ENCODE measurements at regions not wholly inside any gene's neighbourhood (a gene's known extent, or its start where the extent isn't known, plus 50 kb on each side); places are given as distances from the start of the nearest gene placed in this dataset.

DNA sequence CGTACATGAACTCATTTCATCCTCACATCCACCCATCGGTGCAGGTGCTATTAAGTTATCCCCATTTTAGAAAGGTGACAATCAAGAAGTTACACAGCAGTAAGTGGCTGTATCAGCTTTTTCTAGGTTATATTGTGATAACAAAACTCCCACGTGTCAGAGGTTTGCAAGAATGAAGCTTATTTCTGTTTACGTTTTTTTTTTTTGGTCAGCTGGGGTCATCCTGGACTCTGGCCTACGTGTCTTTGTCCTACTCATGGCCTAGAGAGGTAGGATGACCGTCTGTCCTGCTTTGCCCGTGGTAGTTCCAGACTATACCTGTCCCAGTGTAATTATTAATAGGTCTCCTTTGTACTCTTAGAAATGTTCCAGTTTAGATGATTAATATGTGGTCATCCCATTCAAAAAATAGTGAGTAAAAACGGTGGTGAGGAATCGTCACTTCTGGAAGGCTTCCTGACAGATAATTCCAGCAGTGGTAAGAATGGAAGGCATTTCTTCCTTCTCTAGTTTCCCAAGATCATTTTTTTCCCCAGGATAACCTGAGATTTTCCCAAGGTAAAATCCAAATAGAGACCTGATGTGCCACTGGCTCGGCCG, 64.2 kb upstream of the KIF26B start:
- Histone ChIP-seq H3K36me3 (ENCODE audit: control insufficient read depth, insufficient read depth, low read length) (peaks cover 3% of the 10 kb centered on the region), H3K9me3 (ENCODE audit: control insufficient read depth, low read length) (no peaks in the 10 kb centered on the region), H3K4me3 (ENCODE audit: extremely low read depth, insufficient read depth, low read length, poor library complexity, severe bottlenecking) (no peak overlapping the region), H3K27ac (ENCODE audit: low read depth, low read length, severe bottlenecking) (peak overlapping the region; percentile 83), H3K4me1 (ENCODE audit: control insufficient read depth, insufficient read depth, low read length, poor library complexity, severe bottlenecking) (peaks cover 26% of the 10 kb centered on the region)
- 99 to 100% methylated on average over 3 to 7 of the region's 11 CpGs for WGBS, 2 experiments (ENCODE audit: insufficient coverage in 2 of 2)

DNA sequence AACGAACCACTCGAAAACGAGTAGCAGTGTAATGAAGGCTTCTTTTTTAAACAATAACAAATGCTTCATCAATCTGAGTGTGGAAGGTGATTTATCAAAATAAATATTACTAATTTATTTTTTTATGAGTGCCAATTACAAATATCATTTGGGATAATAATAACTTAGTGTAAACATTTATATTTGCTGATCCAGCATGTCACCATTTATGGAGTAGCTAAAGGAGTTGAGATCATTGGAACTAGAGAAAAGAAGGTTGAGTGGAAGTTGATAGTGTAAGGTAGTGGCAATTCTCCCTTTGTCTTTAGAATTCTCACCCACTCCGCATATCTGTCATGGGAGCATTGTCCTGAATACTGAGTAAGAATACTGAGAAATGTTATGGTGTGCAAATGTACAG, 67.1 kb upstream of the KIF26B start:
- Histone ChIP-seq H3K9me3 (ENCODE audit: control insufficient read depth, low read length) (no peaks in the 10 kb centered on the region), H3K4me1 (ENCODE audit: control insufficient read depth, insufficient read depth, low read length, poor library complexity, severe bottlenecking) (peaks cover 30% of the 10 kb centered on the region), H3K36me3 (ENCODE audit: control insufficient read depth, insufficient read depth, low read length) (peaks cover 3% of the 10 kb centered on the region), H3K27ac (ENCODE audit: low read depth, low read length, severe bottlenecking) (no peak overlapping the region), H3K4me3 (ENCODE audit: extremely low read depth, insufficient read depth, low read length, poor library complexity, severe bottlenecking) (no peak overlapping the region)
- 100% methylated on average over 1 of the region's 4 CpGs for WGBS, 2 experiments (ENCODE audit: insufficient coverage in 2 of 2)

DNA sequence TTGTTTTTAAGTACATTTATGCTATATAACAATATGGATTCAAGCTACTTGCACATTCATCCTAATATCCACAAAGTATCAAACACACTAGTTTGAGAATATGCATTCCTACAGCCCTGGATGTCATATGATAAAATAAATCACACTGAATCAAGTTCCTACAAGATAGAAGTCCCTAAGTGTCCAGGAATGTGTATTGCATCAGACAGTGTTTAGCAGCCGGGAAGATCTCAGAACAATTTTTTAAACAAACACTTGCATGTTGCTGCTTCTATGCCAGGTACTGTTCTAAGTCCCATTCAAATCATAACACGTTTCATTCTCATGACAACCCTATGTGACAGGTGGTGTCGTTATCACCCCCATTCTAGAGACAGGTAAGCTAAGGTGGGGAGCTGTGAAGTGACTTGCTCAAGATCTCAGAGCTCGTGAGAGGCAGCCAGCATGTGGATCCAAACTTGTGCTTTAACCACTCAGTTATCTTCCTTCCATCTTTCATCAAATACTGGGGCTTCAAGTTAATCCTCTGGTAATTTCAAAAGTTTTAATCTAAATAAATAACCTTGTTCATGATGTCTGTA, 68.3 kb upstream of the KIF26B start:
- no peak overlapping the region for H3K27ac ChIP-seq (ENCODE audit: low read depth, low read length, severe bottlenecking)
- H3K9me3 ChIP-seq (ENCODE audit: control insufficient read depth, low read length) = no peaks in the 10 kb centered on the region
- H3K36me3 ChIP-seq (ENCODE audit: control insufficient read depth, insufficient read depth, low read length) = peaks cover 3% of the 10 kb centered on the region
- WGBS, 2 experiments (ENCODE audit: insufficient coverage in 2 of 2) = 95 to 100% methylated on average over 2 of the region's 4 CpGs
- H3K4me1 ChIP-seq (ENCODE audit: control insufficient read depth, insufficient read depth, low read length, poor library complexity, severe bottlenecking) = peaks cover 19% of the 10 kb centered on the region
- H3K4me3 ChIP-seq (ENCODE audit: extremely low read depth, insufficient read depth, low read length, poor library complexity, severe bottlenecking) = no peak overlapping the region

DNA sequence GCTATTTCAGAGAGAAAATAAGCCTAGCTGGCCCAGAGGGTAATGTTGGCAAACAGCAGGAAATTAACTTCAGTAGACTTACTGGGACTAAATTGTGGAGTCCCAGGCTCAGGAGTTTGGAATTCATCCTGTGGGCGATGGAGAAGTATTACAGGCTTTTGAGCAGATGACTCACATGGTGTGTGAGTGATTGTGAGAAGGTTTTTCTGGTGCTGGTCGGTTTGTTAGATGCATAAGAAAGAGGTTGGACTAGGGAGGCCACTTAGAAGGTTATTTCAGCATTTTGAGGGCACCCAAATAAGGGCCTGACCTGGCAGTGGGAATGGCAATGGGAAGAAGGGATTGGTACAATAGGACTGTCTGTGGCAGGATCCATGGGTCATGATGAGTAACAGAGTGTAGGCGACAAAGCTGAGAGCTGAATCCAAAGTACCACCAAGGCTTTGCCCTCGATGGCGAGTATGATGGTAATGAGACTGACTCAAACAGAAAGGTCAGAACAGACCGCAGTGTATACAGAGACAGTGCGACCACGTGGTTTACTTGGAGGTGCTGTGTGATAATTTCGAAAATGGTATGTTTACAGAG, 69.2 kb upstream of the KIF26B start:
- Histone ChIP-seq H3K36me3 (ENCODE audit: control insufficient read depth, insufficient read depth, low read length) (peaks cover 3% of the 10 kb centered on the region), H3K9me3 (ENCODE audit: control insufficient read depth, low read length) (no peaks in the 10 kb centered on the region), H3K4me3 (ENCODE audit: extremely low read depth, insufficient read depth, low read length, poor library complexity, severe bottlenecking) (no peak overlapping the region), H3K27ac (ENCODE audit: low read depth, low read length, severe bottlenecking) (no peak overlapping the region), H3K4me1 (ENCODE audit: control insufficient read depth, insufficient read depth, low read length, poor library complexity, severe bottlenecking) (peaks cover 11% of the 10 kb centered on the region)
- 85 to 92% methylated on average over 7 to 8 of the region's 9 CpGs for WGBS, 2 experiments (ENCODE audit: insufficient coverage in 2 of 2)

DNA sequence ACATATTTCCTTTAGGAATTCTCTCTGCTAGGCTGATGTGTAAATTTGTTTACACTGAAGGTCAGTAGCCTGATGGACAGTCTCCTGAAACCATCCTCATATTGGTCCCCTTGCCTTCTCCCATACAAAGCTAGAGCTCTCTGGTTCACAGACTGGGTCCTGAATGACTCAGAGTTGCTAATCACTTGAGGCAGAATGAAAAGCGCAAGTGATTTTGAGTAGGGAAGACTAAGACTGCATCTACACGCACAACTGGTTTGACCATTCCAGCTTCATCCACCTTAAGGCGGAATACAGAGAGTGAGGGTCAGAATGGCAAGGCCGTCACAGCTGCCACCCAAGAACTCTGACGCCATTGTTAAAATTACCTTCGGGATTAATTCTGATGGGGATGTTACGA, 70.2 kb upstream of the KIF26B start:
- peaks cover 10% of the 10 kb centered on the region for H3K4me1 ChIP-seq (ENCODE audit: control insufficient read depth, insufficient read depth, low read length, poor library complexity, severe bottlenecking)
- no peak overlapping the region for H3K27ac ChIP-seq (ENCODE audit: low read depth, low read length, severe bottlenecking)
- 93 to 98% methylated on average over 6 of the region's 7 CpGs for WGBS, 2 experiments (ENCODE audit: insufficient coverage in 2 of 2)
- H3K36me3 ChIP-seq (ENCODE audit: control insufficient read depth, insufficient read depth, low read length) = peaks cover 3% of the 10 kb centered on the region
- H3K9me3 ChIP-seq (ENCODE audit: control insufficient read depth, low read length) = no peaks in the 10 kb centered on the region
- no peak overlapping the region for H3K4me3 ChIP-seq (ENCODE audit: extremely low read depth, insufficient read depth, low read length, poor library complexity, severe bottlenecking)

DNA sequence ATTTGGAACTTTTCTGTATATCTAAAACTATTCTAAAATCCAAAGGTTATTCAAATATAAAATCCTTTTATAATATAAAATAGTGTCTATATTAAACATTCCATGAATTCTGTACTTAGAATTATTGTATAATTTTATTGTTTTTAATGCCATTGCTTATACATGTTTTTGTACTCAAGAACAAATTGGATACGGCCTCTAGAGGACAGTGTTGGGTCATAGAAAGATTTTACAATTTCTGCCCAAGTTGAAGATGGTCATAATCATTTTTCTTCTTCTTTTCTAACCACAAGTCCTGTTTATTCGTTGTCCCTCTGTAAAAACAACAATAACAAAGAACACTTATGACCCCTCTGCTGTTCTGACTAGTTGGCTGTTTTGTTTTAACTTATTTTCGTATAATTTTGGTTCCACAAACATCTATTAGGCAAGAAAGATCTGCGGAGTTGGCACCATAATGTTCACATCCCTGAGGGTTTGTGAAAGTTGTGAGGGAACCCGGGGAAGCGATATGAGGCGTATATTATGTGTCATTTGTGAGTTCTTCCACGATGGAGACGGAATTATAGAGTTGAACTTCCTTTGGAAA, 75.7 kb upstream of the KIF26B start:
- H3K27ac ChIP-seq (ENCODE audit: low read depth, low read length, severe bottlenecking) = no peak overlapping the region
- H3K4me1 ChIP-seq (ENCODE audit: control insufficient read depth, insufficient read depth, low read length, poor library complexity, severe bottlenecking) = no peaks in the 10 kb centered on the region
- H3K9me3 ChIP-seq (ENCODE audit: control insufficient read depth, low read length) = no peaks in the 10 kb centered on the region
- no peaks in the 10 kb centered on the region for H3K36me3 ChIP-seq (ENCODE audit: control insufficient read depth, insufficient read depth, low read length)
- WGBS, 2 experiments (ENCODE audit: insufficient coverage in 2 of 2) = 87 to 93% methylated on average over 6 to 8 of the region's 9 CpGs
- no peak overlapping the region for H3K4me3 ChIP-seq (ENCODE audit: extremely low read depth, insufficient read depth, low read length, poor library complexity, severe bottlenecking)

DNA sequence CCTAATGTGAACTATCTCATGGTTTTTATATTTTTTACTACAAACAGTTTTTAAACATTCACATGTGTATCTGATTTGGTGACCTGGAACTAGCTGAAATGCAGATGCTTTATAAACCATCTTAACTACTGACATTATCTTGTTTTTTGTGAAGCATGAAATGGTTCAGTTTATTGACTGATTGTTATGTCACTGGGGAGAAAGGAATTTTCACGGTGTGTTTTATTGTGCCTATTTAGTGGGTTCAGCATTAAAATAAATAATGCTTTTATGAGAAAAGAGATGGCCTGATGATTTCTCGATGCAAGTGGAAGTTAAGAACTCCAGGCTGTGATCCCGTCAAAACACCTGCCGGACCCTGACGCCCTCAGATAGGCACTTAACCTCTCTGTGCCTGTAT, 79.9 kb upstream of the KIF26B start:
- Histone ChIP-seq H3K27ac (ENCODE audit: low read depth, low read length, severe bottlenecking) (no peak overlapping the region), H3K4me1 (ENCODE audit: control insufficient read depth, insufficient read depth, low read length, poor library complexity, severe bottlenecking) (no peaks in the 10 kb centered on the region), H3K36me3 (ENCODE audit: control insufficient read depth, insufficient read depth, low read length) (peaks cover 12% of the 10 kb centered on the region), H3K4me3 (ENCODE audit: extremely low read depth, insufficient read depth, low read length, poor library complexity, severe bottlenecking) (no peak overlapping the region), H3K9me3 (ENCODE audit: control insufficient read depth, low read length) (no peaks in the 10 kb centered on the region)
- 100% methylated on average over 1 to 4 of the region's 5 CpGs for WGBS, 2 experiments (ENCODE audit: insufficient coverage in 2 of 2)

DNA sequence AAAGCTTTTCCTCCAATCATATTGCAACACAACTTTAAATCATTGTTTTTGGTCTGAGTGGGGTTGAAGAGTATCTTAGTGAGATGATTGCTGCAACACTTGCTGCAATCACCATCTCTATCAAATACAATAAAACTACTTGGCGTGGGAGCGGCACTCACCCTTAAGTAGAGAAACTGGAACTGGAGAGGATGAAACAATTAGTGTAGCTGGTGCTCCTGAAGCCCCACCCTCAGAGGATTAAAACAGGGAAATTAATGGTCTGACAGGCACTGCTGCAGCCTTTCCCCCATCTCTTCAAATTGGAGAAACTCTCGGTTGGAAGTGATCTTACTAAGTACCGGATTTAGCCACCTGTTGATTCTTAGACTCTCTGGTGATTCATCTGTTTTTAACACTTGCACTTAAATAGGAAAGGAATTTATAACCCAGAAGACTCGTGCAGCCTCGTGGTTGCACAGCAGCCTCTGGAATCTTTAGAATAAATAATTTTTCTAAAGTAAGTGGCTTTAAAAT, 80.5 kb upstream of the KIF26B start:
- no peak overlapping the region for H3K27ac ChIP-seq (ENCODE audit: low read depth, low read length, severe bottlenecking)
- WGBS, 2 experiments (ENCODE audit: insufficient coverage in 2 of 2) = 58 to 70% methylated on average over 2 of the region's 6 CpGs

DNA sequence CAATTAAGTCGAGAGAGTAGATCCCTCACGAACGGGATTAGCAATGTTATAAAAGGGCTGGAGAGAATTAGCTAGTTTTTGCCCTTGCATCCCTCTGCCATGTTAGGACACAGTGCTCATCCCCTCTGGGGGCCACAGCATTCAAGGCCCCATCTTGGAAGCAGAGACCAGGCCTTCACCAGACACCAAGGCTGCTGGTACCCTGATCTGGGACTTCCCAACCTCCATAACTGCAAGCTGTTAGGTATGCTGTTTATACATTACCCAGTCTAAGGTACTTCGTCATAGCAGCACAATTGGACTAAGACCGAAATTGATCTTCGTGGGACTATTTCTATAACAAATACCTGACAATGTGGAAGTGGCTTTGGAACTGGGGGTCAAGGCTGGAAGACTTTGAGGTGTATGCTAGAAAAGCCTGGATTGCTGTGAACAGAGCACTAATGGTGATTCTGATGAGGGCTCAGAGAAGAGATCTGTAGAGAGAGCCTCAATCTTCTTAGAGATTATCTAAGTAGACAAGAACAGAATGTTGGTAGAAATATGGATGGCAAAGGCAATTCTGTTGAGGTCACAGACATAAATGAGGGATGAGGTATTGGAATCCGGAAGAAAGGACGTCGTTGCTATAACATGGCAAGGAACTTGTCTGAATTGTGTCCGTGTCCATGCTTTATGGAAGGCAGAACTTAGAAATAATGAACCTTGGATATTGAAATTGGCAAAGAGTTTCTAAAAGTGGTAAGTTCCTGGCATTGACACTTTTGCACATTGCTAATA, 83.8 kb upstream of the KIF26B start:
- Histone ChIP-seq H3K9me3 (ENCODE audit: control insufficient read depth, low read length) (no peaks in the 10 kb centered on the region), H3K4me3 (ENCODE audit: extremely low read depth, insufficient read depth, low read length, poor library complexity, severe bottlenecking) (no peak overlapping the region), H3K36me3 (ENCODE audit: control insufficient read depth, insufficient read depth, low read length) (peaks cover 12% of the 10 kb centered on the region), H3K4me1 (ENCODE audit: control insufficient read depth, insufficient read depth, low read length, poor library complexity, severe bottlenecking) (no peaks in the 10 kb centered on the region), H3K27ac (ENCODE audit: low read depth, low read length, severe bottlenecking) (no peak overlapping the region)
- WGBS, 2 experiments (ENCODE audit: insufficient coverage in 2 of 2) = 84 to 90% methylated on average over 7 to 10 of the region's 10 CpGs

More for the DNA sequence above, 80.5 kb upstream of the KIF26B start:
- Histone ChIP-seq H3K4me3 (ENCODE audit: extremely low read depth, insufficient read depth, low read length, poor library complexity, severe bottlenecking) (no peak overlapping the region), H3K36me3 (ENCODE audit: control insufficient read depth, insufficient read depth, low read length) (peaks cover 12% of the 10 kb centered on the region), H3K4me1 (ENCODE audit: control insufficient read depth, insufficient read depth, low read length, poor library complexity, severe bottlenecking) (no peaks in the 10 kb centered on the region), H3K9me3 (ENCODE audit: control insufficient read depth, low read length) (no peaks in the 10 kb centered on the region)

DNA sequence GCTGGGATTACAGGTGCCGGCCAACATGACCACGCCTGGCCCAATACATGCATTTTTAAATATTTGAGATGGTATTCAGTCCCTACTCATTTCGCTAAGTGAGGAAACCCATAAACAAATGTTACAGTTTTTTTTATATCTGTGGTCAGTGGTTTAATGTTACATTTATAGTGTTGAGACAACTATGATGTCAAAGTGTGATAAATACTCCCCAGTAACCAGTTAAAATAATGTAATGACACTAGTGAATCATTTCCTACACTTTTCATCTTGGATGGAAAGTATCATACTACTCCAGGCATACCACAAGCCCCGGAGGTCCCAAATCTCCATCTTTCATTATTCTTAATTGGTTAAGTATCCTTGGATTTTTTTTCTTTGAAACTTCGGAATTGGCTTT, 87.5 kb upstream of the KIF26B start:
- WGBS, 2 experiments (ENCODE audit: insufficient coverage in 2 of 2) = 80% methylated on average over 1 of the region's 5 CpGs; no CpG with 5 or more reads in 1 of the 2 experiments
- H3K4me1 ChIP-seq (ENCODE audit: control insufficient read depth, insufficient read depth, low read length, poor library complexity, severe bottlenecking) = no peaks in the 10 kb centered on the region
- H3K36me3 ChIP-seq (ENCODE audit: control insufficient read depth, insufficient read depth, low read length) = peaks cover 15% of the 10 kb centered on the region
- H3K27ac ChIP-seq (ENCODE audit: low read depth, low read length, severe bottlenecking) = no peak overlapping the region
- no peak overlapping the region for H3K4me3 ChIP-seq (ENCODE audit: extremely low read depth, insufficient read depth, low read length, poor library complexity, severe bottlenecking)
- no peaks in the 10 kb centered on the region for H3K9me3 ChIP-seq (ENCODE audit: control insufficient read depth, low read length)

All from mesodermal cell (in vitro differentiated cells).